ENCODE measurements at regions not wholly inside any gene's neighbourhood (a gene's known extent, or its start where the extent isn't known, plus 50 kb on each side); places are given as distances from the start of the nearest gene placed in this dataset.

DNA sequence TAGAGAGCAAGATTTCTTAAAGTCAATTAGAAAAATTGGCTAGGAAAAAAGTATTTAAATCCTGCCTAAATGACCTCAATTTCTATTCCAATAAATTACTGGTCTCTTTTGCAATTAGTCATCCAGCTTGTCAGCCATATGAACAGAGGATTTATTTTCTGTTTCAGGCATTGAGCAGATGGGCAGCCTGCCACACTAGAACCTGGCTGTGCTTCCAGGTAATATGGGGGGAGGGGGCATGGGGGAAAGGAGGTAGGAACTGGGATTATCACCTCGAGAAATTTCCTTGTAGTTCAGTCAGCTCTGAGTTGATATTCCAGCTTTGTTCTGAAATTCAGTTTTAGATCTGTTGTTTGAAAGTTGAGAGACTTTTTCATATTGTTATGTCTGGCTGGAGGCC, 206.3 kb upstream of the LCORL start:
- ATAC-seq = no peak
- TF ChIP-seq ZNF565 (CRISPR knock-in tag; conservative IDR thresholded peaks at IDR 0.05; ENCODE audit: low read depth) (no peak), ZFP3 (CRISPR knock-in tag; IDR thresholded peaks at IDR 0.05) (no peak), OSR1 (CRISPR knock-in tag; IDR thresholded peaks at IDR 0.05) (no peak), ZFP30 (CRISPR knock-in tag; IDR thresholded peaks at IDR 0.05) (no peak), TCF4 (CRISPR knock-in tag; IDR thresholded peaks at IDR 0.05; ENCODE audit: borderline replicate concordance) (no peak), ARNTL (CRISPR knock-in tag; IDR thresholded peaks at IDR 0.05; ENCODE audit: borderline replicate concordance, low read depth) (no peak)

DNA sequence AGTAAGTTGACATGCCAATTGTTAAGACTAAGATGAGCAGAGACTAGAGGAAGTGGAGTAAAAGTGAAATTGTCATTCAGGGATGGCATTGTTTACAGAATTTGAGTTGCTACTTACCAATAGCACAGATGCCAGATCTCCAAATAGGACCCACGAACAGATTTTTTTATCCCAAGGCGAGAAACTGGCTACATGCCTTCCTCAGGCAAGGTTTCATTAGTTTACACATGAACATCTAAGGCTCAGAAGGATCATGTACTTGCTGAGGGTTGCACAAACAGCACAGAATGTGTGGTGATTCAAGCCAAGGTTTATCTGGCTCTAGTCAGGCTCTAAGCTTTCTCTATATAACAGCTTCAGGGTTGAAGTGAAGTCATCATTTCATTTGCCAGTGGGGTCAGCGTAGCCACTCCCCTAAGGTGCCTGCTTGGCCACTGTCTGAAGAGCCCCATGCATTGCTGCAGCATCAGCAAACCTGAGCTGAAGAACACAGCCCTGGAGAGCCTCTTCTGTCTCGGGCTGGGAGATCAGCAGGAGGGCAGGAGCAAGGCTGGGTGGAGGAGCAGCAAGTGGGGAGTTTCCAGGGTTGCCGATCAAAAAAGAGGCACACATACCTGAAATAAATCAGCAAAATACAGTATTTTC, 193.0 kb upstream of the LCORL start:
- TF ChIP-seq ZNF70 (CRISPR knock-in tag; IDR thresholded peaks at IDR 0.05) (no peak), PPARA (CRISPR knock-in tag; IDR thresholded peaks at IDR 0.05; ENCODE audit: borderline replicate concordance) (no peak), SNAI2 (CRISPR knock-in tag; IDR thresholded peaks at IDR 0.05) (no peak), ZNF8 (CRISPR knock-in tag; IDR thresholded peaks at IDR 0.05) (no peak), BACH2 (CRISPR knock-in tag; IDR thresholded peaks at IDR 0.05; ENCODE audit: borderline replicate concordance) (no peak), TOX (CRISPR knock-in tag; IDR thresholded peaks at IDR 0.05; ENCODE audit: borderline replicate concordance) (no peak), ZFP30 (CRISPR knock-in tag; IDR thresholded peaks at IDR 0.05) (no peak), ZFP3 (CRISPR knock-in tag; IDR thresholded peaks at IDR 0.05) (no peak), ISL1 (CRISPR knock-in tag; IDR thresholded peaks at IDR 0.05) (no peak), OSR1 (CRISPR knock-in tag; IDR thresholded peaks at IDR 0.05) (no peak)
- TF ChIP-seq, protein P1, sequence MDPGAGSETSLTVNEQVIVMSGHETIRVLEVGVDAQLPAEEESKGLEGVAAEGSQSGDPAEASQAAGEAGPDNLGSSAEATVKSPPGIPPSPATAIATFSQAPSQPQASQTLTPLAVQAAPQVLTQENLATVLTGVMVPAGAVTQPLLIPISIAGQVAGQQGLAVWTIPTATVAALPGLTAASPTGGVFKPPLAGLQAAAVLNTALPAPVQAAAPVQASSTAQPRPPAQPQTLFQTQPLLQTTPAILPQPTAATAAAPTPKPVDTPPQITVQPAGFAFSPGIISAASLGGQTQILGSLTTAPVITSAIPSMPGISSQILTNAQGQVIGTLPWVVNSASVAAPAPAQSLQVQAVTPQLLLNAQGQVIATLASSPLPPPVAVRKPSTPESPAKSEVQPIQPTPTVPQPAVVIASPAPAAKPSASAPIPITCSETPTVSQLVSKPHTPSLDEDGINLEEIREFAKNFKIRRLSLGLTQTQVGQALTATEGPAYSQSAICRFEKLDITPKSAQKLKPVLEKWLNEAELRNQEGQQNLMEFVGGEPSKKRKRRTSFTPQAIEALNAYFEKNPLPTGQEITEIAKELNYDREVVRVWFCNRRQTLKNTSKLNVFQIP (CRISPR knock-in tag; IDR thresholded peaks at IDR 0.05; ENCODE audit: borderline replicate concordance, low read depth) = no peak
- TF ChIP-seq, protein P2, sequence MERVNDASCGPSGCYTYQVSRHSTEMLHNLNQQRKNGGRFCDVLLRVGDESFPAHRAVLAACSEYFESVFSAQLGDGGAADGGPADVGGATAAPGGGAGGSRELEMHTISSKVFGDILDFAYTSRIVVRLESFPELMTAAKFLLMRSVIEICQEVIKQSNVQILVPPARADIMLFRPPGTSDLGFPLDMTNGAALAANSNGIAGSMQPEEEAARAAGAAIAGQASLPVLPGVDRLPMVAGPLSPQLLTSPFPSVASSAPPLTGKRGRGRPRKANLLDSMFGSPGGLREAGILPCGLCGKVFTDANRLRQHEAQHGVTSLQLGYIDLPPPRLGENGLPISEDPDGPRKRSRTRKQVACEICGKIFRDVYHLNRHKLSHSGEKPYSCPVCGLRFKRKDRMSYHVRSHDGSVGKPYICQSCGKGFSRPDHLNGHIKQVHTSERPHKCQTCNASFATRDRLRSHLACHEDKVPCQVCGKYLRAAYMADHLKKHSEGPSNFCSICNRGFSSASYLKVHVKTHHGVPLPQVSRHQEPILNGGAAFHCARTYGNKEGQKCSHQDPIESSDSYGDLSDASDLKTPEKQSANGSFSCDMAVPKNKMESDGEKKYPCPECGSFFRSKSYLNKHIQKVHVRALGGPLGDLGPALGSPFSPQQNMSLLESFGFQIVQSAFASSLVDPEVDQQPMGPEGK (CRISPR knock-in tag; IDR thresholded peaks at IDR 0.05; ENCODE audit: borderline replicate concordance) = no peak
- TF ChIP-seq, protein P3, sequence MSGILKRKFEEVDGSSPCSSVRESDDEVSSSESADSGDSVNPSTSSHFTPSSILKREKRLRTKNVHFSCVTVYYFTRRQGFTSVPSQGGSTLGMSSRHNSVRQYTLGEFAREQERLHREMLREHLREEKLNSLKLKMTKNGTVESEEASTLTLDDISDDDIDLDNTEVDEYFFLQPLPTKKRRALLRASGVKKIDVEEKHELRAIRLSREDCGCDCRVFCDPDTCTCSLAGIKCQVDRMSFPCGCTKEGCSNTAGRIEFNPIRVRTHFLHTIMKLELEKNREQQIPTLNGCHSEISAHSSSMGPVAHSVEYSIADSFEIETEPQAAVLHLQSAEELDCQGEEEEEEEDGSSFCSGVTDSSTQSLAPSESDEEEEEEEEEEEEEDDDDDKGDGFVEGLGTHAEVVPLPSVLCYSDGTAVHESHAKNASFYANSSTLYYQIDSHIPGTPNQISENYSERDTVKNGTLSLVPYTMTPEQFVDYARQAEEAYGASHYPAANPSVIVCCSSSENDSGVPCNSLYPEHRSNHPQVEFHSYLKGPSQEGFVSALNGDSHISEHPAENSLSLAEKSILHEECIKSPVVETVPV (CRISPR knock-in tag; IDR thresholded peaks at IDR 0.05) = no peak
- ATAC-seq = no peak

DNA sequence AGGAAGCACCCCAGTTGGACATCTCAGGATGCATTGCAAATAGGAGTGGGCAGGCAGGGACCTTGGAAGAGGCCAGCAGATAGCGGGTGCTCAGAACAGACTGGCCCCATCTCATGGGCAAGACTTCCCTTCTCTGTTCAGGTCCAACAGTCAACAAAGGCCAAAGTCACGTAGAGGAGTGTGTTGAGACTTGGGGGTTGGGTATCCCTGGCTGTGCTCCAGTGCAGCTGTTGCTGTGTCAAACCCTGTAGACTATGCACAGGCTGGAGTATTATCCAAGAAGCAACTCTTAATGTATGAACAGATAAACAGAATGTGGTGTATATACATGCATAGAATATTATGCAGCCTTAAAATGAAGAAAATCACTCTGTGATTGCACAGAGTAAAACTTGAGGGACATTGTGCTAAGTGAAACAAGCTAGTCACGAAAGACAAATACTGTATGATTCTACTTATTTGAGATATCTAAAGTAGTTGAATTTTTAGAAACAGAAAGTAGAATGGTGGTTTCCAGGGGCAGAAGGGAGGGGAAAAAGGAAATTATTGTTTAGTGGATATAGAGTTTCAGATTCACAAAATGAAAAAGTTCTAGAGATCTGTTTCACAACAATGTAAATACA, 192.1 kb upstream of the LCORL start:
- TF ChIP-seq, protein P1 (CRISPR knock-in tag; IDR thresholded peaks at IDR 0.05; ENCODE audit: borderline replicate concordance, low read depth) = no peak
- no peak for TF ChIP-seq ESRRG (CRISPR knock-in tag; IDR thresholded peaks at IDR 0.05)
- no peak for TF ChIP-seq RARB (CRISPR knock-in tag; IDR thresholded peaks at IDR 0.05)
- TF ChIP-seq PPARA (CRISPR knock-in tag; IDR thresholded peaks at IDR 0.05; ENCODE audit: borderline replicate concordance) = no peak
- TF ChIP-seq CSDC2 (CRISPR knock-in tag; IDR thresholded peaks at IDR 0.05) = no peak
- no peak for ATAC-seq

DNA sequence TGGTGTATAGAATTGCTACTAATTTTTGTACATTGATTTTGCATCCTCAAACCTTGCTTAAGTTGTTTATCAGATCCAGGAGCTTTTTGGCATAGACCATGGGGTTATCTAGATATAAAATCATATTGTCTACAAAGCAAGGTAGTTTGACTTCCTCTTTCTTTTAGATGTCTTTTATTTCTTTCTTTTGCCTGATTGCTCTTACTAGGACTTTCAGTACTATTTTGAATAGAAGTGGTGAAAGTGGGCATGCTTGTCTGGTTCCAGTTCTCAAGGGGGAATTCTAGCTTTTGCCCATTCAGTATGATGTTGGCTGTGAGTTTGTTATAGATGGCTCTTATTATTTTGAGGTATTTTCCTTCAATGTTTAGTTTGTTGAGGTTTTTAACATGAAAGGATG, 187.9 kb upstream of the LCORL start:
- no peak for ATAC-seq
- TF ChIP-seq ZFP3 (CRISPR knock-in tag; IDR thresholded peaks at IDR 0.05) (no peak), ARNTL (CRISPR knock-in tag; IDR thresholded peaks at IDR 0.05; ENCODE audit: borderline replicate concordance, low read depth) (no peak), ZNF565 (CRISPR knock-in tag; conservative IDR thresholded peaks at IDR 0.05; ENCODE audit: low read depth) (no peak), BACH2 (CRISPR knock-in tag; IDR thresholded peaks at IDR 0.05; ENCODE audit: borderline replicate concordance) (no peak), ZNF70 (CRISPR knock-in tag; IDR thresholded peaks at IDR 0.05) (no peak), PPARA (CRISPR knock-in tag; IDR thresholded peaks at IDR 0.05; ENCODE audit: borderline replicate concordance) (no peak), ESRRG (CRISPR knock-in tag; IDR thresholded peaks at IDR 0.05) (no peak), ZC3H10 (CRISPR knock-in tag; IDR thresholded peaks at IDR 0.05) (no peak), ZFP30 (CRISPR knock-in tag; IDR thresholded peaks at IDR 0.05) (no peak), TCF4 (CRISPR knock-in tag; IDR thresholded peaks at IDR 0.05; ENCODE audit: borderline replicate concordance) (no peak)
- TF ChIP-seq, protein P3 (CRISPR knock-in tag; IDR thresholded peaks at IDR 0.05) = no peak

Data from SK-N-SH treated with all-trans-retinoic acid at 6 μM for 48 hours (cell line).